ENCODE measurements at regions not wholly inside any gene's neighbourhood (a gene's known extent, or its start where the extent isn't known, plus 50 kb on each side); places are given as distances from the start of the nearest gene placed in this dataset.
"Not testable (repeated sequence)": the region's sequence is repeated elsewhere in the genome, so short reads cannot be mapped to it uniquely, and the experiment has no call there.

- no peaks in the 10 kb centered on the region for H3K4me1 Mint-ChIP-seq (ENCODE audit: low read depth, unreplicated experiment)
- no peak overlapping the region for H3K4me3 Mint-ChIP-seq (ENCODE audit: unreplicated experiment)
- no peak overlapping the region for H3K27ac Mint-ChIP-seq (ENCODE audit: unreplicated experiment)
- H3K4me1 ChIP-seq (ENCODE audit: insufficient read depth, low read length): no peaks in the 10 kb centered on the region
- H3K4me3 ChIP-seq (ENCODE audit: insufficient read depth, low read depth, low read length): no peak overlapping the region
- H3K27me3 ChIP-seq (ENCODE audit: insufficient read depth, low read length): no peaks in the 10 kb centered on the region
- H3K9me3 ChIP-seq (ENCODE audit: insufficient read depth, low read depth, low read length): no peaks in the 10 kb centered on the region
- no peak overlapping the region for H3K9ac ChIP-seq (ENCODE audit: low read length)
- H3K79me2 ChIP-seq (ENCODE audit: insufficient read depth, low read length): no peaks in the 10 kb centered on the region
- no peaks in the 10 kb centered on the region for H3K36me3 Mint-ChIP-seq (ENCODE audit: low read depth, unreplicated experiment)
- H3K9me3 Mint-ChIP-seq (ENCODE audit: unreplicated experiment): no peaks in the 10 kb centered on the region
- H3K27me3 Mint-ChIP-seq (ENCODE audit: low read depth, unreplicated experiment): no peaks in the 10 kb centered on the region
- TF ChIP-seq CTCF (IDR thresholded peaks at IDR 0.05; ENCODE audit: insufficient read depth, low read depth, low read length) (no peak), EZH2 (IDR thresholded peaks at IDR 0.05; ENCODE audit: insufficient read depth, low read length) (no peak)
- H4K20me1 ChIP-seq (ENCODE audit: insufficient read depth, low read length): no peaks in the 10 kb centered on the region
- FAIRE-seq (no peak), DNase-seq (ENCODE audit: low read depth) (no peak)
- no peak overlapping the region for H3K4me2 ChIP-seq (ENCODE audit: low read length)
- H2AFZ ChIP-seq (ENCODE audit: low read depth, low read length): no peak overlapping the region
- no peak overlapping the region for H3K27ac ChIP-seq (ENCODE audit: low read depth, low read length)
- no peaks in the 10 kb centered on the region for H3K36me3 ChIP-seq (ENCODE audit: insufficient read depth, low read length)
These were observed 93.2 kb upstream of the DIAPH2 start for GRCh38 chrX:96591421-96591820.

- not testable (repeated sequence) for H4K20me1 ChIP-seq (ENCODE audit: insufficient read depth, low read length); H3K36me3 ChIP-seq (ENCODE audit: insufficient read depth, low read length); H3K27me3 Mint-ChIP-seq (ENCODE audit: low read depth, unreplicated experiment); H3K9me3 ChIP-seq (ENCODE audit: insufficient read depth, low read depth, low read length); H3K9ac ChIP-seq (ENCODE audit: low read length); DNase-seq (ENCODE audit: low read depth); H3K79me2 ChIP-seq (ENCODE audit: insufficient read depth, low read length); H3K4me1 Mint-ChIP-seq (ENCODE audit: low read depth, unreplicated experiment); H3K4me3 Mint-ChIP-seq (ENCODE audit: unreplicated experiment); H3K9me3 Mint-ChIP-seq (ENCODE audit: unreplicated experiment); H3K27me3 ChIP-seq (ENCODE audit: insufficient read depth, low read length); H3K36me3 Mint-ChIP-seq (ENCODE audit: low read depth, unreplicated experiment); H3K4me3 ChIP-seq (ENCODE audit: insufficient read depth, low read depth, low read length); H3K27ac ChIP-seq (ENCODE audit: low read depth, low read length); FAIRE-seq; H2AFZ ChIP-seq (ENCODE audit: low read depth, low read length); H3K27ac Mint-ChIP-seq (ENCODE audit: unreplicated experiment); H3K4me2 ChIP-seq (ENCODE audit: low read length); H3K4me1 ChIP-seq (ENCODE audit: insufficient read depth, low read length)
These were observed 86.8 kb upstream of the DIAPH2 start for GRCh38 chrX:96597847-96598246.

GRCh38 chrX:96611619-96612362 lies 72.9 kb upstream of the DIAPH2 start:
- Histone ChIP-seq H3K9ac (ENCODE audit: low read length) (no peak overlapping the region), H3K27me3 (ENCODE audit: insufficient read depth, low read length) (no peaks in the 10 kb centered on the region), H3K4me2 (ENCODE audit: low read length) (no peak overlapping the region), H3K4me1 (ENCODE audit: insufficient read depth, low read length) (no peaks in the 10 kb centered on the region), H3K27ac (ENCODE audit: low read depth, low read length) (no peak overlapping the region), H4K20me1 (ENCODE audit: insufficient read depth, low read length) (no peaks in the 10 kb centered on the region), H2AFZ (ENCODE audit: low read depth, low read length) (no peak overlapping the region), H3K36me3 (ENCODE audit: insufficient read depth, low read length) (no peaks in the 10 kb centered on the region), H3K4me3 (ENCODE audit: insufficient read depth, low read depth, low read length) (no peak overlapping the region), H3K9me3 (ENCODE audit: insufficient read depth, low read depth, low read length) (no peaks in the 10 kb centered on the region), H3K79me2 (ENCODE audit: insufficient read depth, low read length) (no peaks in the 10 kb centered on the region)
- no peaks in the 10 kb centered on the region for H3K9me3 Mint-ChIP-seq (ENCODE audit: unreplicated experiment)
- no peaks in the 10 kb centered on the region for H3K27me3 Mint-ChIP-seq (ENCODE audit: low read depth, unreplicated experiment)
- no peaks in the 10 kb centered on the region for H3K36me3 Mint-ChIP-seq (ENCODE audit: low read depth, unreplicated experiment)
- DNase-seq (ENCODE audit: low read depth) (peak; percentile 2), FAIRE-seq (peak; percentile 76)
- TF ChIP-seq CTCF (IDR thresholded peaks at IDR 0.05; ENCODE audit: insufficient read depth, low read depth, low read length) (no peak), EZH2 (IDR thresholded peaks at IDR 0.05; ENCODE audit: insufficient read depth, low read length) (no peak)
- H3K27ac Mint-ChIP-seq (ENCODE audit: unreplicated experiment): no peak overlapping the region
- no peaks in the 10 kb centered on the region for H3K4me1 Mint-ChIP-seq (ENCODE audit: low read depth, unreplicated experiment)
- no peak overlapping the region for H3K4me3 Mint-ChIP-seq (ENCODE audit: unreplicated experiment)

All from astrocyte (in vitro differentiated cells and primary cell).